HFF-Myc (cell line): ENCODE measurements at regions not wholly inside any gene's neighbourhood (a gene's known extent, or its start where the extent isn't known, plus 50 kb on each side); places are given as distances from the start of the nearest gene placed in this dataset.

Experiments used
- DNase-seq: peaks from one replicate; pipeline ENCODE4 v3.0.0-alpha.2; 2011; ENCODE audit warnings: low read depth; ENCODE audit errors: extremely low read depth
- H3K4me3 ChIP-seq: replicated peaks from 2 replicates; pipeline ENCODE4 v1.5.1; 2011; ENCODE audit warnings: low read depth, mild to moderate bottlenecking, control low read depth, low read length
- TF ChIP-seq, protein P1 (sequence below): IDR thresholded peaks from 2 replicates; pipeline ENCODE4 v1.5.1; 2012; ENCODE audit warnings: mild to moderate bottlenecking, low read depth, low read length, control low read depth; ENCODE audit errors: missing control alignments

DNA sequence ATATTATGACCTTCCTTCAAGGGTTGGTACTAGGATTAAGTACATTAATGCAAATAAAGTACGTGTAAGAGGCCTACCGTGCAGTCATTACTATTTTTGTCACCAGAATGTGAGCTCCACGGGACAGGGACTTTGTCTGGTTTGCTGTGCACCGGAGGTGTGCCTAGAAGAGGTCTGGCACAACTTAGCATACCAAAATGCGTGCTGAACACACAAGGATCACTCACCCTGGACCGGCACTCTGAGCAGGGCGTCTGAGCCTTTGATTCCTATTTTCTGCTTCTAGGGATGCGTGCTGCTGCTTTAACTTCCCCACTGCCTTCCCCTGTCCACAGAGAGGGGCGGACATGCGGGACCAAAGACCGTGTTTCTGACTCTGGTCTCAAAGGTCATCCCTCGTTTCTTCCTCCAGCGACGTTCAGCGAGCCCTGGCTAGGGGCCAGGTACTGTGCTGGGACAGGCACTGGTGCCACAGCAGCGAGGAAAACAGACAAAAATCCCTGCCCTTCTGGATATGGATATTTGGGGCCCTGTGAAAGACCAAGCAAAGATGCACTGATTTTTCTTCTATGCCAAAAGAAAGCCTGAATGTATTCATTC is 222.7 kb downstream of the BMP7 start:
- DNase-seq: no peak
- H3K4me3 ChIP-seq: no peak overlapping the region
- TF ChIP-seq, protein P1, sequence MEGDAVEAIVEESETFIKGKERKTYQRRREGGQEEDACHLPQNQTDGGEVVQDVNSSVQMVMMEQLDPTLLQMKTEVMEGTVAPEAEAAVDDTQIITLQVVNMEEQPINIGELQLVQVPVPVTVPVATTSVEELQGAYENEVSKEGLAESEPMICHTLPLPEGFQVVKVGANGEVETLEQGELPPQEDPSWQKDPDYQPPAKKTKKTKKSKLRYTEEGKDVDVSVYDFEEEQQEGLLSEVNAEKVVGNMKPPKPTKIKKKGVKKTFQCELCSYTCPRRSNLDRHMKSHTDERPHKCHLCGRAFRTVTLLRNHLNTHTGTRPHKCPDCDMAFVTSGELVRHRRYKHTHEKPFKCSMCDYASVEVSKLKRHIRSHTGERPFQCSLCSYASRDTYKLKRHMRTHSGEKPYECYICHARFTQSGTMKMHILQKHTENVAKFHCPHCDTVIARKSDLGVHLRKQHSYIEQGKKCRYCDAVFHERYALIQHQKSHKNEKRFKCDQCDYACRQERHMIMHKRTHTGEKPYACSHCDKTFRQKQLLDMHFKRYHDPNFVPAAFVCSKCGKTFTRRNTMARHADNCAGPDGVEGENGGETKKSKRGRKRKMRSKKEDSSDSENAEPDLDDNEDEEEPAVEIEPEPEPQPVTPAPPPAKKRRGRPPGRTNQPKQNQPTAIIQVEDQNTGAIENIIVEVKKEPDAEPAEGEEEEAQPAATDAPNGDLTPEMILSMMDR: no peak

DNA sequence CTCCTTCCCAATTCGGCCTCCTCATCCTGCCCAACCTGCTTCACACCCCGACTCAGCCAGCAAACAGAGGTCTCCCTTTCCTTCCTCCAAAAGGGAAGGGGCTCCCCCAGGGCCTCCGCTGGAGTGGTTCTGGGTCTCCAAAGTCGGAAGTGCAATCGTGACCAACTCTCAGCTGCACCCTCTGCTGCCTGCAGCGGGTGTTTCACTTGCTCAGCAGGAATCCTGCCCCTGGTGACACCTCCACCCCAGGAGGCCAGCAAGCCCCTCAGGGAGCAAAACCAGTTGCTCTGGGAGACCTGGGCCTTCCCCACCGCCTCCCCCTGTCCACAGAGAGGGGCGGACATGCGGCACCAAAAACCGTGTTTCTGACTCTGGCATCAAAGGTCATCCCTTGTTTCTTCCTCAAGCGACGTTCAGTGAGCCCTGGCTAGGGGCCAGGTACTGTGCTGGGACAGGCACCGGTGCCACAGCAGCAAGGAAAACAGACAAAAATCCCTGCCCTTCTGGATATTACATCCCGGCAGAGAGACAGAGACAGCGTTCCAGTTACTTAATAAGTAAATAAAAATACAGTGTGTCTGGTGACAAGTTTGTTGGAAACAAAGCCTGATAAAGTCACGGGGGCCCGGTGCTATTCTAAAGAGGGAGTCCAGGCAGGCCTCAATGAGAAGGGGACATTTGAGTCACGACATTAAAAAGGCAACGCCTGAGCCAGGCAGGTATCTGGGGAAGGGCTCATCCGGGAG is 219.0 kb downstream of the BMP7 start:
- no peak for DNase-seq
- TF ChIP-seq, protein P1: no peak
- no peak overlapping the region for H3K4me3 ChIP-seq

DNA sequence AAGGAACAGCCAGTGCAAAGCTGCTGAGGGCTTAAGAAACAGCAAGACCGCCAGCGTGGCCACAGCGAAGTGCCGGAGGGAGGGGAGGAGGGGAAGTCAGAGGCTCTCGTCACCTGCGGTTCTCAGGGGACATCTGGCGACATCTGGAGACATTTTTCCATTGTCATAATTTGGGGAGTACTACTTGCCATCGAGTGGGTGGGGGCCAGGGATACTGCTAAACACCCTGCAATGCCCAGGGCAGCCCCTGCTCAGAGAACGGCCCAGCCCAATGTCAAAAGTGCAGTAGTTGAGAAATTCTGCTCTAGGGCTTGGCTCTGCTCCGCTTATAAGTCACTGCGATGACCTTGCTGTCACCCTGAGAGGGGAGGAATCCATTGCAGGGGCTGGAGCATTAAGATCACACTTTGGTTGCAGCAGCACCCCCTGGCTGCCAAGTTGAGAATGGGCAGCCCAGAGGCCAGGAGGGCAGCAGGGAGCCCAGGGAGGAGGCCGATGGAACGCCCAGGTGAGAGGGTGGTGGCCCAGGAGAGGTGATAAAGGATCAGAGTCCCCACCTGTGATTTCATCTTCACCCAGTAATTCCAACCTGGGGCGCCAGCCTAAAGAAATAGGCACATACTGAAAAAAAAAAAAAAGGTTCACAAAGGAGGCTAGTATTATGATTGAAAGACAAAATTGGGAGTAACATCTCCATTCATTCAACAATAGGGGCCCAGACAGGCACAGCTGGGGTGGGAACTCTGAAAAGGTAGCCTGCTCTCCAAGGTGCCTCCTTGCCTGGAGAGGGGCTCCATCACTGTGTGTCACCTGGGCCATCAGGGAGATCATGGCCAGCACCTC is 218.2 kb downstream of the BMP7 start:
- TF ChIP-seq, protein P1: peak; percentile 80
- DNase-seq: no peak
- H3K4me3 ChIP-seq: no peak overlapping the region

DNA sequence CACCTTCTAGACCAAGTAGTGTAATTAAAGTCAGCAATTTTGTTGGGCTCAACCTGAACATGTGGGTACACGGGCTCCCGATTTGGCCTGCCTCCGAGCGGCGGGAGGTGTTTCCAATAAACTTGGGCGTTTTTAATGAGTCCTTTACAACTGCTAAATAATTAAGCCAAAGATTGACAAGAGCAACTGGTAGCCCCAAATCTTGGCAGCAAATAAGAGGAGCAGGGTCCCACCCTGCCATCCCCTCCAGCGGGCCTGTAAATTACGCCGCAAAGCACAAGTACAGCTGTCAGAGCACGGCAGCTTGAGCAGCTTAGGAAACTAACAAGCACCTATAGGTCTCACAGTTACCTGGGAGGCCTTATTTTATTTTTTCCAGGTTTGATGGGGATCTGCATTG is 217.1 kb downstream of the BMP7 start:
- TF ChIP-seq, protein P1: no peak
- DNase-seq: no peak
- no peak overlapping the region for H3K4me3 ChIP-seq

DNA sequence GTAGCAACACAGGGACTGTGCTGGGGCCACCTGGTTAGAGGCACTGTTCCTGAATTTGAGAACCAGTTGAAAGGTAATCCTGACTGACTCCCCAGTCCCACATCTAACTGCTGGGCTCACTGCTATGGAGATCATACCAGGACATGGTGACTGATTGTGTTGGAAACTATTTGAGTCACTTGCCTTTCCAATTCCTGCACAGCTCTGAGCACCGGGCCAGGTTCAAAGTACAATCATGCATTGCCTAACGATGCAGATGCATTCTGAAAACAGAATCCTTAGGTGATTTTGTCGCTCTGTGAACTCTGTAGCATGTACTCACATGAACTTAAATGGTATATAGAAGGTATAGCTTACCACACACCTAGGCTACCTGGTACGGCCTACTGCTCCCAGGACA is 215.3 kb downstream of the BMP7 start:
- DNase-seq: no peak
- TF ChIP-seq, protein P1: no peak
- H3K4me3 ChIP-seq: no peak overlapping the region

DNA sequence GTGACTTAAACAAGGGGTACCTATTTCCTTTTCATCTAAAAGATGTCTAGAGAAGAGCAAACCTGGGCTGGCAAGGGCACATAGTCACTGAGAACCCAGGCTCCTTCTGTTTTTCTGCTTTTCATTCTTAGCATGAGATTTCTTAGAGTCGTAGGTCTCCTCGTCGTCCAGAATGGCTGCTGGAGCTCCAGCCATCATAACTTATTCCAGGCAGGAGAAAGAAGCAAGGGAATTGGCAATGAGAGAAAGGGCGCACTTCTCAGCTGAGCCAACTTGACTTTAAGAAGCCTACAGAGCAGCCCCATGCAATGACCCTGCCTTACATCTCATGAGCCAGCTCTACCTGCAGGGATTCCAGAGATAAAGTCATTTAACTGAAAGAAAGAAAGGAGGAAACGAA is 213.4 kb downstream of the BMP7 start:
- DNase-seq: no peak
- TF ChIP-seq, protein P1: no peak
- H3K4me3 ChIP-seq: no peak overlapping the region
